ENCODE measurements at regions not wholly inside any gene's neighbourhood (a gene's known extent, or its start where the extent isn't known, plus 50 kb on each side); places are given as distances from the start of the nearest gene placed in this dataset.

DNA sequence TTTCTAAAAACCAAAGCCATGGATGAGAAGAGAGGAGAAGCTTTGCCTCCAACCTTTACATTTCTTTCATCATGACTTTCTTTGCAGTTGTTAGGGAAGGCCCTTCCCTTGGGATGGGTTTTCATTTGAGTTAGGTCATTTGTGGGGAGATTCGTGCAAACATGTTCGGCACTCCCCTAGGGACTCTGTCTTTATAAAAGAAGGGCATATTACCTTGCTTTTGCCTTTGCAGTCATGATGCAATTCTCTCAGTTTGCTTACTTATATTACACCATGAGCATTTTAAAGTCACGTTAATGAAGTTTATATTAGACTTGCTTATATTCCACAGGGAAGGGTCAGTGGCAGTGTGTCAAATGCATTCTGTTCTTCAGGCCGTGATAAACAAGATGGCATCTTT lies 289.3 kb upstream of the WWC1 start:
- TF ChIP-seq, protein P1, sequence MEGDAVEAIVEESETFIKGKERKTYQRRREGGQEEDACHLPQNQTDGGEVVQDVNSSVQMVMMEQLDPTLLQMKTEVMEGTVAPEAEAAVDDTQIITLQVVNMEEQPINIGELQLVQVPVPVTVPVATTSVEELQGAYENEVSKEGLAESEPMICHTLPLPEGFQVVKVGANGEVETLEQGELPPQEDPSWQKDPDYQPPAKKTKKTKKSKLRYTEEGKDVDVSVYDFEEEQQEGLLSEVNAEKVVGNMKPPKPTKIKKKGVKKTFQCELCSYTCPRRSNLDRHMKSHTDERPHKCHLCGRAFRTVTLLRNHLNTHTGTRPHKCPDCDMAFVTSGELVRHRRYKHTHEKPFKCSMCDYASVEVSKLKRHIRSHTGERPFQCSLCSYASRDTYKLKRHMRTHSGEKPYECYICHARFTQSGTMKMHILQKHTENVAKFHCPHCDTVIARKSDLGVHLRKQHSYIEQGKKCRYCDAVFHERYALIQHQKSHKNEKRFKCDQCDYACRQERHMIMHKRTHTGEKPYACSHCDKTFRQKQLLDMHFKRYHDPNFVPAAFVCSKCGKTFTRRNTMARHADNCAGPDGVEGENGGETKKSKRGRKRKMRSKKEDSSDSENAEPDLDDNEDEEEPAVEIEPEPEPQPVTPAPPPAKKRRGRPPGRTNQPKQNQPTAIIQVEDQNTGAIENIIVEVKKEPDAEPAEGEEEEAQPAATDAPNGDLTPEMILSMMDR (conservative IDR thresholded peaks at IDR 0.05; ENCODE audit: low read length), result no peak
- no peak for TF ChIP-seq EZH2phosphoT487 (IDR thresholded peaks at IDR 0.05; ENCODE audit: borderline replicate concordance, low read depth, low read length)
